HepG2 (cell line): ENCODE measurements at regions not wholly inside any gene's neighbourhood (a gene's known extent, or its start where the extent isn't known, plus 50 kb on each side); places are given as distances from the start of the nearest gene placed in this dataset.

Experiments
- ATAC-seq: fragments of 200-7000 bp; cut with Tn5 transposase; 3 replicates; pipeline ENCODE4 v1.9.1; 2020; ENCODE audit warnings: mild to moderate bottlenecking, moderate library complexity
- BruUV-seq: library from RNA; stranded (reverse); fragments of 400-500 nt; replicated peaks from 2 replicates; lab custom pipeline; 2021; lab: Mats Ljungman, UMichigan
- CTCF ChIA-PET: fragments of 300-600 bp; formaldehyde crosslinking; extraction: SDS; loops from one replicate; lab custom pipeline; 2021; ENCODE audit warnings: low total read pairs, inconsistent platforms, low intra/inter-chr PET ratio; lab: Yijun Ruan, JAX
- POLR2A ChIA-PET: fragments of 350-600 bp; sonication (Branson Sonifier 250); formaldehyde crosslinking; loops from one replicate; lab custom pipeline; 2020; ENCODE audit warnings: antibody characterized with exemption, inconsistent platforms; lab: Yijun Ruan, JAX
- DNase-seq: peaks from one replicate; pipeline ENCODE4 v3.0.0-alpha.2; 2015; ENCODE audit warnings: low spot score
- FAIRE-seq: peaks from 3 replicates; lab custom pipeline; 2011; peaks lifted over from hg19 to GRCh38; lab: Jason Lieb, UNC
- H2AFZ ChIP-seq: one replicate; pipeline ENCODE4 v1.6.1; 2011; ENCODE audit warnings: low read length, inconsistent platforms
- H3K27ac ChIP-seq: fragments of 300-600 bp; 3 replicates; pipeline ENCODE4 v1.8.0; 2011; ENCODE audit warnings: mixed run types, mild to moderate bottlenecking, mixed read lengths, low read length, inconsistent platforms; ENCODE audit not compliant: insufficient read depth; ENCODE audit errors: extremely low read length
- H3K27me3 ChIP-seq, 2 experiments: fragments of 200-600 bp in 1 of 2; 2 replicates in 1 of 2; 3 replicates in 1 of 2; pipeline versions ENCODE4 v1.6.0 to v1.8.0; 2011; ENCODE audit warnings: low read length in 2 of 2, mild to moderate bottlenecking in 2 of 2, moderate library complexity in 2 of 2, inconsistent platforms in 1 of 2; ENCODE audit not compliant: insufficient read depth in 2 of 2, control insufficient read depth in 1 of 2
- H3K36me3 ChIP-seq, 2 experiments: fragments of 200-600 bp in 1 of 2; replicated peaks in 1 of 2; 2 replicates in 1 of 2; 3 replicates in 1 of 2; pipeline versions ENCODE4 v1.5.1 to v1.8.0; 2011; ENCODE audit warnings: low read length in 2 of 2, inconsistent platforms in 1 of 2; ENCODE audit not compliant: insufficient read depth in 2 of 2, control insufficient read depth in 1 of 2
- H3K4me1 ChIP-seq: 2 replicates; pipeline ENCODE4 v1.5.1; 2012; ENCODE audit warnings: low read length, inconsistent platforms; ENCODE audit not compliant: insufficient read depth
- H3K4me2 ChIP-seq: 2 replicates; pipeline ENCODE4 v1.6.0; 2011; ENCODE audit warnings: low read depth, low read length, inconsistent platforms
- H3K4me3 ChIP-seq, 3 experiments: fragments of 200-600 bp in 1 of 3; sonication (generic), shearing (Covaris generic) in 1 of 3; replicated peaks in 1 of 3; 2 replicates each; pipeline ENCODE4 v1.5.1; 2011 to 2016; ENCODE audit warnings: low read length in 3 of 3, inconsistent platforms in 2 of 3, low read depth in 2 of 3, mild to moderate bottlenecking in 2 of 3, control low read depth in 1 of 3, mixed read lengths in 1 of 3; ENCODE audit not compliant: insufficient read depth in 1 of 3
- H3K79me2 ChIP-seq: one replicate; pipeline ENCODE4 v1.6.1; 2011; ENCODE audit warnings: low read length, inconsistent platforms; ENCODE audit not compliant: insufficient read depth
- H3K9ac ChIP-seq: 2 replicates; pipeline ENCODE4 v1.6.0; 2011; ENCODE audit warnings: mild to moderate bottlenecking, low read depth, low read length, inconsistent platforms; ENCODE audit not compliant: insufficient read depth
- H3K9me3 ChIP-seq: 2 replicates; pipeline ENCODE4 v1.5.1; 2012; ENCODE audit warnings: mild to moderate bottlenecking, low read length
- H4K20me1 ChIP-seq: 2 replicates; pipeline ENCODE4 v1.6.0; 2011; ENCODE audit warnings: inconsistent platforms, mild to moderate bottlenecking, low read length, moderate library complexity; ENCODE audit not compliant: insufficient read depth
- SMAD1 ChIP-seq: sonication (generic); formaldehyde crosslinking; IDR thresholded peaks from 2 replicates; pipeline ENCODE4 v1.4.0; 2020; ENCODE audit warnings: missing genetic modification reagents, low read depth, mild to moderate bottlenecking, borderline replicate concordance
- WIZ ChIP-seq: sonication (generic); formaldehyde crosslinking; IDR thresholded peaks from 2 replicates; pipeline ENCODE4 v1.5.1; 2020; ENCODE audit warnings: mild to moderate bottlenecking, missing genetic modification reagents
- ZNF407 ChIP-seq: sonication (generic); formaldehyde crosslinking; IDR thresholded peaks from one replicate; pipeline ENCODE4 v1.5.1; 2020; ENCODE audit warnings: mild to moderate bottlenecking, missing genetic modification reagents; ENCODE audit errors: not compliant biosample characterization
- ZNF749 ChIP-seq: sonication (generic); formaldehyde crosslinking; IDR thresholded peaks from 2 replicates; pipeline ENCODE4 v1.8.0; 2022; ENCODE audit warnings: mild to moderate bottlenecking, missing genetic modification reagents, moderate library complexity, borderline replicate concordance
- WGBS: methylation state at CpG from one replicate; pipeline ENCODE4 v1.1.6; 2017; ENCODE audit warnings: low lambda C conversion rate; 5-methylcytosine and 5-hydroxymethylcytosine counted together
- in situ Hi-C: cut with HindIII; loops from 2 replicates; pipeline ENCODE4 v1.10.0; 2017; ENCODE audit warnings: low pct_unique_long_range_greater_than_20kb; ENCODE audit not compliant: extremely low pct_ligation_motif_present
- intact Hi-C: fragments of 100-400 bp; cut with micrococcal nuclease; formaldehyde crosslinking; loops from one replicate; pipeline ENCODE4 v1.10.0; 2022; ENCODE audit not compliant: unreplicated experiment
- TF ChIP-seq, protein P1 (sequence below): sonication (generic); formaldehyde crosslinking; conservative IDR thresholded peaks from 2 replicates; pipeline ENCODE4 v1.5.0; 2020; ENCODE audit warnings: missing genetic modification reagents
- TF ChIP-seq, protein P2 (sequence below): sonication (generic); formaldehyde crosslinking; IDR thresholded peaks from 2 replicates; pipeline ENCODE4 v1.5.0; 2020; ENCODE audit warnings: mild to moderate bottlenecking, missing genetic modification reagents, borderline replicate concordance

DNA sequence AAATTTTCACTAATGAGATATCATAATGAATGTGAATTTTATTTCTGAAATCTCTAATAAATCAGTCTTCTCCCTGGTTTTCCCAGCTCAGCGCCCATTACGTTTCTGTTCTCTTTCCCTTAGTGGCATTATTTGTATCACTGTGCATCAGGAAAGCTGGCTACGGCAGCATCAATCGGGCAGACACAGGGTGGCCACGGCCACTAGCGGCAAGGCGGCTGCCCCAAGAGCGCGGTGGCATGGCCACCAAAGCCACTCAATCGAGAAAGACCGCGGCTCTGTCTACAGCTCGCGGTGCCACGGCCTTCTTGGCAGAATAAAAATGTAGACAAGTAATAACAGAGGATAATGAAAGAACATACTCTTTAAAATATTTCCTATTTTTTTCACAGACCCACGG, 168.0 kb downstream of the RPIA start:
- FAIRE-seq (no peak), DNase-seq (no peak), ATAC-seq (no peak)
- WGBS = 61% methylated on average over 16 of the region's 16 CpGs
- Histone ChIP-seq H3K4me3 (no peak overlapping the region), H2AFZ (no peak overlapping the region), H3K4me2 (no peak overlapping the region), H3K4me1 (peaks cover 7% of the 10 kb centered on the region), H3K9ac (no peak overlapping the region), H3K9me3 (no peaks in the 10 kb centered on the region), H3K27ac (no peak overlapping the region), H3K36me3 (no peaks in the 10 kb centered on the region), H3K27me3 (peaks cover 0 to 7% of the 10 kb centered on the region in 2 experiments; a peak in 2 of 5 replicates), H4K20me1 (no peaks in the 10 kb centered on the region), H3K79me2 (no peaks in the 10 kb centered on the region)
- intact Hi-C loops = no loop called here
- in situ Hi-C loops = no loop called here
- CTCF ChIA-PET = no interaction called here
- BruUV-seq = no TSS peak
- POLR2A ChIA-PET = no interaction called here
- TF ChIP-seq, protein P1, sequence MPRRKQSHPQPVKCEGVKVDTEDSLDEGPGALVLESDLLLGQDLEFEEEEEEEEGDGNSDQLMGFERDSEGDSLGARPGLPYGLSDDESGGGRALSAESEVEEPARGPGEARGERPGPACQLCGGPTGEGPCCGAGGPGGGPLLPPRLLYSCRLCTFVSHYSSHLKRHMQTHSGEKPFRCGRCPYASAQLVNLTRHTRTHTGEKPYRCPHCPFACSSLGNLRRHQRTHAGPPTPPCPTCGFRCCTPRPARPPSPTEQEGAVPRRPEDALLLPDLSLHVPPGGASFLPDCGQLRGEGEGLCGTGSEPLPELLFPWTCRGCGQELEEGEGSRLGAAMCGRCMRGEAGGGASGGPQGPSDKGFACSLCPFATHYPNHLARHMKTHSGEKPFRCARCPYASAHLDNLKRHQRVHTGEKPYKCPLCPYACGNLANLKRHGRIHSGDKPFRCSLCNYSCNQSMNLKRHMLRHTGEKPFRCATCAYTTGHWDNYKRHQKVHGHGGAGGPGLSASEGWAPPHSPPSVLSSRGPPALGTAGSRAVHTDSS (CRISPR knock-in tag) = no peak
- TF ChIP-seq WIZ = no peak
- TF ChIP-seq SMAD1 (CRISPR knock-in tag) = no peak
- no peak for TF ChIP-seq ZNF407
- TF ChIP-seq ZNF749 = no peak
- TF ChIP-seq, protein P2, sequence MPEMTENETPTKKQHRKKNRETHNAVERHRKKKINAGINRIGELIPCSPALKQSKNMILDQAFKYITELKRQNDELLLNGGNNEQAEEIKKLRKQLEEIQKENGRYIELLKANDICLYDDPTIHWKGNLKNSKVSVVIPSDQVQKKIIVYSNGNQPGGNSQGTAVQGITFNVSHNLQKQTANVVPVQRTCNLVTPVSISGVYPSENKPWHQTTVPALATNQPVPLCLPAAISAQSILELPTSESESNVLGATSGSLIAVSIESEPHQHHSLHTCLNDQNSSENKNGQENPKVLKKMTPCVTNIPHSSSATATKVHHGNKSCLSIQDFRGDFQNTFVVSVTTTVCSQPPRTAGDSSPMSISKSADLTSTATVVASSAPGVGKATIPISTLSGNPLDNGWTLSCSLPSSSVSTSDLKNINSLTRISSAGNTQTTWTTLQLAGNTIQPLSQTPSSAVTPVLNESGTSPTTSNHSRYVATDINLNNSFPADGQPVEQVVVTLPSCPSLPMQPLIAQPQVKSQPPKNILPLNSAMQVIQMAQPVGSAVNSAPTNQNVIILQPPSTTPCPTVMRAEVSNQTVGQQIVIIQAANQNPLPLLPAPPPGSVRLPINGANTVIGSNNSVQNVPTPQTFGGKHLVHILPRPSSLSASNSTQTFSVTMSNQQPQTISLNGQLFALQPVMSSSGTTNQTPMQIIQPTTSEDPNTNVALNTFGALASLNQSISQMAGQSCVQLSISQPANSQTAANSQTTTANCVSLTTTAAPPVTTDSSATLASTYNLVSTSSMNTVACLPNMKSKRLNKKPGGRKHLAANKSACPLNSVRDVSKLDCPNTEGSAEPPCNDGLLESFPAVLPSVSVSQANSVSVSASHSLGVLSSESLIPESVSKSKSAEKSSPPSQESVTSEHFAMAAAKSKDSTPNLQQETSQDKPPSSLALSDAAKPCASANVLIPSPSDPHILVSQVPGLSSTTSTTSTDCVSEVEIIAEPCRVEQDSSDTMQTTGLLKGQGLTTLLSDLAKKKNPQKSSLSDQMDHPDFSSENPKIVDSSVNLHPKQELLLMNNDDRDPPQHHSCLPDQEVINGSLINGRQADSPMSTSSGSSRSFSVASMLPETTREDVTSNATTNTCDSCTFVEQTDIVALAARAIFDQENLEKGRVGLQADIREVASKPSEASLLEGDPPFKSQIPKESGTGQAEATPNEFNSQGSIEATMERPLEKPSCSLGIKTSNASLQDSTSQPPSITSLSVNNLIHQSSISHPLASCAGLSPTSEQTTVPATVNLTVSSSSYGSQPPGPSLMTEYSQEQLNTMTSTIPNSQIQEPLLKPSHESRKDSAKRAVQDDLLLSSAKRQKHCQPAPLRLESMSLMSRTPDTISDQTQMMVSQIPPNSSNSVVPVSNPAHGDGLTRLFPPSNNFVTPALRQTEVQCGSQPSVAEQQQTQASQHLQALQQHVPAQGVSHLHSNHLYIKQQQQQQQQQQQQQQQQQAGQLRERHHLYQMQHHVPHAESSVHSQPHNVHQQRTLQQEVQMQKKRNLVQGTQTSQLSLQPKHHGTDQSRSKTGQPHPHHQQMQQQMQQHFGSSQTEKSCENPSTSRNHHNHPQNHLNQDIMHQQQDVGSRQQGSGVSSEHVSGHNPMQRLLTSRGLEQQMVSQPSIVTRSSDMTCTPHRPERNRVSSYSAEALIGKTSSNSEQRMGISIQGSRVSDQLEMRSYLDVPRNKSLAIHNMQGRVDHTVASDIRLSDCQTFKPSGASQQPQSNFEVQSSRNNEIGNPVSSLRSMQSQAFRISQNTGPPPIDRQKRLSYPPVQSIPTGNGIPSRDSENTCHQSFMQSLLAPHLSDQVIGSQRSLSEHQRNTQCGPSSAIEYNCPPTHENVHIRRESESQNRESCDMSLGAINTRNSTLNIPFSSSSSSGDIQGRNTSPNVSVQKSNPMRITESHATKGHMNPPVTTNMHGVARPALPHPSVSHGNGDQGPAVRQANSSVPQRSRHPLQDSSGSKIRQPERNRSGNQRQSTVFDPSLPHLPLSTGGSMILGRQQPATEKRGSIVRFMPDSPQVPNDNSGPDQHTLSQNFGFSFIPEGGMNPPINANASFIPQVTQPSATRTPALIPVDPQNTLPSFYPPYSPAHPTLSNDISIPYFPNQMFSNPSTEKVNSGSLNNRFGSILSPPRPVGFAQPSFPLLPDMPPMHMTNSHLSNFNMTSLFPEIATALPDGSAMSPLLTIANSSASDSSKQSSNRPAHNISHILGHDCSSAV (CRISPR knock-in tag) = no peak
